ENCODE measurements at regions not wholly inside any gene's neighbourhood (a gene's known extent, or its start where the extent isn't known, plus 50 kb on each side); places are given as distances from the start of the nearest gene placed in this dataset.
"Not testable (repeated sequence)": the region's sequence is repeated elsewhere in the genome, so short reads cannot be mapped to it uniquely, and the experiment has no call there.

- no peak overlapping the region for H3K4me3 ChIP-seq (ENCODE audit: control insufficient read depth, low read depth, low read length)
- no peak for DNase-seq (ENCODE audit: low read depth)
- no peak for TF ChIP-seq CTCF (conservative IDR thresholded peaks at IDR 0.05; ENCODE audit: control insufficient read depth, insufficient read depth, low read depth, low read length)
Observed at GRCh38 chr1:14263671-14264070, 334.8 kb upstream of the KAZN start.

- no peak for DNase-seq (ENCODE audit: low read depth)
- no peak for TF ChIP-seq CTCF (conservative IDR thresholded peaks at IDR 0.05; ENCODE audit: control insufficient read depth, insufficient read depth, low read depth, low read length)
- H3K4me3 ChIP-seq (ENCODE audit: control insufficient read depth, low read depth, low read length), result no peak overlapping the region
Observed at GRCh38 chr1:14265495-14265894, 333.0 kb upstream of the KAZN start.

DNA sequence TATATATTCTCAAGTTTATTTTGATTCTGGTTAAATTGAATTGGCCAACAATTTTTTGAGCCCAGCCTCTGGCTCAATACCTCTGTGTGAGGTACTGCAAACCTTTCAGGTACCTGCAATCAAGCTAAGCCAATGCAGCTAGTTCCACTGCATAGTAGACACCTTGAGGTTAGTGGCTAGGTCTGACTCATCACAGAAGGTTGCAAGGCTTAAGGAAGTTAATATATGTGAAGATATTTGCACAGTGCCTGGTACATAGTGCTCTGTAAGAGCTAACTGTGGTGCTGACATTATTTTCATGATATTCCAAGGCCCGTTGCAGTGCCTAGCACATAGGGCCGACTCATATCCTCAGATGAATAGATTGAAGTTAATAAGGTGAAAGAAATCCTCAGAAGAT lies 330.5 kb upstream of the KAZN start:
- DNase-seq (ENCODE audit: low read depth), result no peak
- no peak overlapping the region for H3K4me3 ChIP-seq (ENCODE audit: control insufficient read depth, low read depth, low read length)
- TF ChIP-seq CTCF (conservative IDR thresholded peaks at IDR 0.05; ENCODE audit: control insufficient read depth, insufficient read depth, low read depth, low read length), result no peak

- no peak overlapping the region for H3K4me3 ChIP-seq (ENCODE audit: control insufficient read depth, low read depth, low read length)
- DNase-seq (ENCODE audit: low read depth), result no peak
- TF ChIP-seq CTCF (conservative IDR thresholded peaks at IDR 0.05; ENCODE audit: control insufficient read depth, insufficient read depth, low read depth, low read length), result no peak
Observed at GRCh38 chr1:14270821-14271220, 327.7 kb upstream of the KAZN start.

DNA sequence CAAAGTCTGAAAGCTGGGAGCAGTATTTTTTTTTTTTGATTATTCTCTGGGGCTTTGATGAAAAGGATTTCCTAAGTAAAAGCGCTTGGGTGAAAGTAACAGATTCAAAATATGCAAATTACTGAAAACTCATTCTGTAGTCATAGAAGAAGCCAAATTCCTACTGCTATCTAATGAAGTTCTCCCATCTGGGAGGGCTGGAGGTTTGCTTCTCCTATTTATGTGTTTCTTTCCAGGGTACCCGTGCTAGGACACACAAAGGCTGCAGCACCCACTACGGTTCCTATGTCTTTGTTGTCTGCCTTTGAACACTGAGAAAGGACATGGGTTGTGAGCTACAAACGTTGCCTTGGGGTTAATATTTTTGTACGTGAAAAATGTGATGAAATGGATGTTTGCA lies 324.7 kb upstream of the KAZN start:
- no peak for TF ChIP-seq CTCF (conservative IDR thresholded peaks at IDR 0.05; ENCODE audit: control insufficient read depth, insufficient read depth, low read depth, low read length)
- no peak overlapping the region for H3K4me3 ChIP-seq (ENCODE audit: control insufficient read depth, low read depth, low read length)
- no peak for DNase-seq (ENCODE audit: low read depth)

DNA sequence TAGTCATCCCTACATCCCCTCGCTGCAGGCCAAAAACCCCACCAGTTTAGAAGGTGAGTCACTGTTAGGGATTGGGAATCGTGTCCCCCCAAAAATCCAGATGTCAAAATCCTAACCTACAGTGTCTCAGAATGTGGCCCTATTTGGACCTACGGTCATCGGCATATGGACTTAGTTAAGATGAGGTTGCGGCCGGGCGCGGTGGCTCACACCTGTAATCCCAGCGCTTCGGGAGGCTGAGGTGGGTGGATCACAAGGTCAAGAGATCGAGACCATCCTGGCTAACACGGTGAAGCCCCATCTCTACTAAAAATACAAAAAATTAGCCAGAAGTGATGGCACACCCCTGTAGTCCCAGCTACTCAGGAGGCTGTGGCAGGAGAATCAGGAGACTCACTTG lies 318.6 kb upstream of the KAZN start:
- not testable (repeated sequence) for DNase-seq (ENCODE audit: low read depth); H3K4me3 ChIP-seq (ENCODE audit: control insufficient read depth, low read depth, low read length)

GRCh38 chr1:14280909-14281308 lies 317.6 kb upstream of the KAZN start:
- H3K4me3 ChIP-seq (ENCODE audit: control insufficient read depth, low read depth, low read length), result no peak overlapping the region
- no peak for TF ChIP-seq CTCF (conservative IDR thresholded peaks at IDR 0.05; ENCODE audit: control insufficient read depth, insufficient read depth, low read depth, low read length)
- no peak for DNase-seq (ENCODE audit: low read depth)
